IMR-90 (cell line): ENCODE measurements at regions not wholly inside any gene's neighbourhood (a gene's known extent, or its start where the extent isn't known, plus 50 kb on each side); places are given as distances from the start of the nearest gene placed in this dataset.

Experiments used
- ATAC-seq: fragments of 200-7000 bp; cut with Tn5 transposase; 2 replicates; pipeline ENCODE4 v1.9.1; 2020; ENCODE audit warnings: low read depth, mild to moderate bottlenecking, moderate library complexity
- BruUV-seq: library from RNA; stranded (reverse); fragments of 400-500 nt; replicated peaks from 2 replicates; lab custom pipeline; 2021; lab: Mats Ljungman, UMichigan
- CTCF ChIA-PET: fragments of 300-600 bp; formaldehyde crosslinking; extraction: SDS; loops from one replicate; lab custom pipeline; 2021; ENCODE audit warnings: antibody characterized with exemption; lab: Yijun Ruan, JAX
- POLR2A ChIA-PET: fragments of 300-600 bp; sonication (Branson Sonifier 250); formaldehyde crosslinking; loops from one replicate; lab custom pipeline; 2022; ENCODE audit warnings: antibody characterized with exemption; ENCODE audit not compliant: unreplicated experiment; lab: Charles Lee
- DNase-seq: peaks from one replicate; pipeline ENCODE4 v3.0.0; 2013
- H2AFZ ChIP-seq: replicated peaks from 2 replicates; pipeline ENCODE3; 2013; ENCODE audit warnings: low read length, mild to moderate bottlenecking; ENCODE audit not compliant: poor library complexity
- H2AK5ac ChIP-seq: 2 replicates; pipeline ENCODE4 v1.6.1; 2013; ENCODE audit warnings: low read depth, low read length, inconsistent platforms
- H2AK9ac ChIP-seq: replicated peaks from 2 replicates; pipeline ENCODE3; 2013; ENCODE audit warnings: mild to moderate bottlenecking, low read depth, low read length, moderate library complexity; ENCODE audit not compliant: poor library complexity
- H2BK120ac ChIP-seq: 2 replicates; pipeline ENCODE4 v1.6.1; 2013; ENCODE audit warnings: low read depth, low read length, inconsistent platforms
- H2BK15ac ChIP-seq: 3 replicates; pipeline ENCODE4 v1.6.1; 2013; ENCODE audit warnings: low read depth, low read length, inconsistent platforms
- H2BK20ac ChIP-seq: 2 replicates; pipeline ENCODE4 v1.6.1; 2013; ENCODE audit warnings: low read depth, mild to moderate bottlenecking, inconsistent platforms, low read length, moderate library complexity
- H2BK5ac ChIP-seq: 2 replicates; pipeline ENCODE4 v1.6.1; 2013; ENCODE audit warnings: mild to moderate bottlenecking, low read depth, low read length, inconsistent platforms; ENCODE audit not compliant: poor library complexity, severe bottlenecking
- H3K14ac ChIP-seq: replicated peaks from 2 replicates; pipeline ENCODE4 v1.6.1; 2013; ENCODE audit warnings: low read depth, low read length, inconsistent platforms
- H3K18ac ChIP-seq: 2 replicates; pipeline ENCODE4 v1.6.1; 2013; ENCODE audit warnings: low read depth, low read length, control low read depth
- H3K23ac ChIP-seq: 2 replicates; pipeline ENCODE4 v1.6.1; 2013; ENCODE audit warnings: low read depth, low read length, inconsistent platforms
- H3K27ac ChIP-seq: 2 replicates; pipeline ENCODE4 v1.5.1; 2013; ENCODE audit warnings: mild to moderate bottlenecking, control low read depth, low read length; ENCODE audit not compliant: insufficient read depth
- H3K27me3 ChIP-seq: 2 replicates; pipeline ENCODE4 v1.6.1; 2013; ENCODE audit warnings: low read length; ENCODE audit not compliant: control insufficient read depth, insufficient read depth
- H3K36me3 ChIP-seq: 2 replicates; pipeline ENCODE4 v1.6.1; 2013; ENCODE audit warnings: low read length, mixed read lengths; ENCODE audit not compliant: control insufficient read depth, insufficient read depth
- H3K4ac ChIP-seq: 2 replicates; pipeline ENCODE4 v1.6.1; 2013; ENCODE audit warnings: low read depth, low read length, inconsistent platforms
- H3K4me1 ChIP-seq: 2 replicates; pipeline ENCODE4 v1.6.1; 2013; ENCODE audit warnings: low read length, mixed read lengths; ENCODE audit not compliant: control insufficient read depth, insufficient read depth
- H3K4me2 ChIP-seq: 2 replicates; pipeline ENCODE4 v1.6.1; 2013; ENCODE audit warnings: low read depth, mild to moderate bottlenecking, control low read depth, low read length, moderate library complexity
- H3K4me3 ChIP-seq: 2 replicates; pipeline ENCODE4 v1.5.1; 2013; ENCODE audit warnings: low read depth, mild to moderate bottlenecking, control low read depth, low read length, moderate library complexity; ENCODE audit not compliant: insufficient read depth
- H3K56ac ChIP-seq: 2 replicates; pipeline ENCODE4 v1.6.1; 2013; ENCODE audit warnings: low read length, inconsistent platforms; ENCODE audit not compliant: insufficient read depth; ENCODE audit errors: extremely low read depth
- H3K79me1 ChIP-seq, 2 experiments: 2 replicates each; pipeline ENCODE4 v1.6.1; 2013; ENCODE audit warnings: low read length in 2 of 2, inconsistent platforms in 1 of 2, low read depth in 1 of 2
- H3K9ac ChIP-seq: 2 replicates; pipeline ENCODE4 v1.6.1; 2013; ENCODE audit warnings: low read depth, low read length, control low read depth
- H3K9me1 ChIP-seq: 2 replicates; pipeline ENCODE4 v1.6.1; 2013; ENCODE audit warnings: low read length, inconsistent platforms; ENCODE audit not compliant: insufficient read depth
- H3K9me3 ChIP-seq: 2 replicates; pipeline ENCODE4 v1.6.1; 2013; ENCODE audit warnings: low read length; ENCODE audit not compliant: control insufficient read depth, insufficient read depth
- H4K20me1 ChIP-seq: 2 replicates; pipeline ENCODE4 v1.6.1; 2013; ENCODE audit warnings: low read length, inconsistent platforms; ENCODE audit not compliant: insufficient read depth
- H4K5ac ChIP-seq: 2 replicates; pipeline ENCODE4 v1.6.1; 2013; ENCODE audit warnings: mild to moderate bottlenecking, low read depth, low read length, control low read depth
- H4K8ac ChIP-seq, 2 experiments: 2 replicates each; pipeline ENCODE4 v1.6.1; 2013; ENCODE audit warnings: low read depth in 2 of 2, low read length in 2 of 2, control low read depth in 1 of 2, inconsistent platforms in 1 of 2
- H4K91ac ChIP-seq: 2 replicates; pipeline ENCODE4 v1.6.1; 2013; ENCODE audit warnings: low read depth, low read length, inconsistent platforms; ENCODE audit not compliant: insufficient read depth
- MXI1 ChIP-seq: IDR thresholded peaks from 2 replicates; pipeline ENCODE4 v1.6.1; 2012; ENCODE audit warnings: low read depth, mild to moderate bottlenecking, low read length, moderate library complexity, borderline replicate concordance
- RCOR1 ChIP-seq: IDR thresholded peaks from 2 replicates; pipeline ENCODE4 v1.6.1; 2012; ENCODE audit warnings: mild to moderate bottlenecking, low read length, improper control_type of control experiment; ENCODE audit not compliant: insufficient replicate concordance
- SMC3 ChIP-seq: fragments of 150-350 bp; IDR thresholded peaks from 2 replicates; pipeline ENCODE4 v1.6.1; 2016; ENCODE audit warnings: low read depth, mild to moderate bottlenecking, antibody characterized with exemption, low read length, moderate library complexity
- dilution Hi-C: fragments of 300-500 bp; cut with HindIII; formaldehyde crosslinking; loops from one replicate; pipeline ENCODE4 v1.14.3; 2018; ENCODE audit warnings: low sequenced_read_pairs; ENCODE audit not compliant: unreplicated experiment
- in situ Hi-C: fragments of 300-500 bp; cut with MboI; formaldehyde crosslinking; loops from 3 replicates; pipeline ENCODE4 v1.14.3; 2019; ENCODE audit warnings: low sequenced_read_pairs, inconsistent platforms, mixed read lengths
- intact Hi-C: fragments of 100-400 bp; cut with micrococcal nuclease; formaldehyde crosslinking; loops from 2 replicates; pipeline ENCODE4 v1.10.0; 2022

DNA sequence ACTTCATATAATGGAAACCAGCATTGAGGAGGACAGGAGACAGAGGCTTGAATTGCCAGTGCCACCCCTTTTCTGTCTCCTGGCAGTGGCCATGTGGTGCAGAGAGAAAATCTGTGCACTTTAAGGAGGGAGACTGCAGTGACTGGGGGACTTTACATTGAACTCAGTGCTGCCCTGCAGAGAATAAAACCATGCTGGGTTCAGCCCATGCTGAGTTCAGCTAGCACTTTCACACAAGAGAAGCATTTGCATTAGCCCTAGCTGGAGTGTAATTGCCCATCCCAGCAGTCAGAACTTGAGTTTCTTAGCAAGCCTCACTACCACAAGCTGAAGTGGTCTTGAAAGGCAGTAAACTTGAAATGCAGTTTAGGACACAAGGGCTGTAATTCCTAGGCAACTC lies 677.5 kb downstream of the ZPLD1 start:
- CTCF ChIA-PET, result no interaction called here
- intact Hi-C loops, result no loop called here
- dilution Hi-C loops, result no loop called here

More for the DNA sequence above, 677.5 kb downstream of the ZPLD1 start:
- POLR2A ChIA-PET, result no interaction called here
- Histone ChIP-seq H3K27ac (no peak overlapping the region), H2BK120ac (no peak overlapping the region), H2BK20ac (no peak overlapping the region), H3K56ac (no peak overlapping the region), H2BK15ac (no peak overlapping the region), H4K20me1 (no peaks in the 10 kb centered on the region), H3K79me1 (no peaks in the 10 kb centered on the region), H3K14ac (no peak overlapping the region), H3K9me3 (no peaks in the 10 kb centered on the region), H3K4me1 (no peaks in the 10 kb centered on the region), H3K9me1 (no peaks in the 10 kb centered on the region), H4K5ac (no peak overlapping the region), H4K8ac (no peak overlapping the region), H2BK5ac (no peak overlapping the region), H3K4me2 (no peak overlapping the region), H3K36me3 (no peaks in the 10 kb centered on the region), H3K4ac (no peak overlapping the region), H3K9ac (no peak overlapping the region), H2AFZ (no peak overlapping the region), H4K91ac (no peak overlapping the region), H3K27me3 (no peaks in the 10 kb centered on the region), H2AK9ac (no peak overlapping the region), H3K4me3 (no peak overlapping the region), H3K18ac (no peak overlapping the region), H3K23ac (no peak overlapping the region), H2AK5ac (no peak overlapping the region)
- in situ Hi-C loops, result no loop called here
- ATAC-seq (no peak), DNase-seq (no peak)
- no TSS peak for BruUV-seq
- no peak for TF ChIP-seq SMC3
- TF ChIP-seq RCOR1, result no peak
- no peak for TF ChIP-seq MXI1
